ENCODE measurements at regions not wholly inside any gene's neighbourhood (a gene's known extent, or its start where the extent isn't known, plus 50 kb on each side); places are given as distances from the start of the nearest gene placed in this dataset.

DNA sequence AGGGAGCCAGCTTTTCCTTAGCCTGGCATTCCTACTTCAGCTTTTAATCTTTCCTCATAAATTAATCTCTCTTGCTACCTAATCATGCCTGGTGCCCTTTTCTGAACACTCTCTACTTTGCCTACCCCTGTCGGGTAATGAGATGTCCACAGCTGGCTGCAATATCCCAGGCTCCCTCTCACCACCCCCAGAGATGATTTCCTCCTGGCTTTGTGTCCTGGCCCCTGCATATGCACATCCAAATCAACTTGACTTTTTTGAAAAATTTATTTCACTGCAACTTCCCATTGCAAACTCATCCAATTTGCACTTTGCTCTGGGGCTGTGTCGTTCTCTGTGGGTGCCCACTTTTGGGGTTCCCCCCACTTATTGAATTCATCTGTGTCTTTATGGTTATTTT lies 218.1 kb upstream of the SKOR2 start:
- intact Hi-C loops (cut with DNase I), result no loop called here
- no peak overlapping the region for H3K4me3 ChIP-seq
- FAIRE-seq, result no peak
- H3K4me1 ChIP-seq, result no peaks in the 10 kb centered on the region
- no peaks in the 10 kb centered on the region for H3K36me3 ChIP-seq
- no peaks in the 10 kb centered on the region for H3K27me3 ChIP-seq
- no peak for DNase-seq
- H3K27ac ChIP-seq, result no peak overlapping the region
- WGBS, 2 donors, result 32 to 45% methylated on average over 2 of the region's 2 CpGs
- no peak for ATAC-seq
- TF ChIP-seq CTCF (IDR thresholded peaks at IDR 0.05), result no peak
- no peaks in the 10 kb centered on the region for H3K9me3 ChIP-seq

DNA sequence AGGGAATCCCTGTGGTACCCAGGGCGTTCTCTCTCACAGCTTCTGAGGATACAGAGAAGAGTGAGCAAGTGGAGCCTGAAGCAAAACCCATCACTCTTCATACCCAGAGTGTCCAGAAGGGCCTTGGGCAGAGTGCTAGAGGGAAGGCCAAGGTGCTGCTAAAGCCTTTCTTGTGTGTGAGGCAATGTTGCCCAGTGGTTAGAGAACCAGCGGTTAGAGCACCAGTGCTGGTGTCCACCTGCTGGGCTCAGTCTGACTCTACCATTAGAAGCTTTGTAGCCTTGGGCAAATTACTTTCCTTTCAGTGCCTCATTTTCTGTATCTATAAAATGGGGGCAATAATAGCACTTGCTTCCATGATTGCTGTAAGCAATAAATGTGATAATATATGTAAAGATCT lies 210.5 kb upstream of the SKOR2 start:
- H3K27me3 ChIP-seq, result no peaks in the 10 kb centered on the region
- no peak overlapping the region for H3K4me3 ChIP-seq
- WGBS, 2 donors, result 89 to 93% methylated on average over 2 of the region's 2 CpGs
- no peak overlapping the region for H3K27ac ChIP-seq
- ATAC-seq, result no peak
- H3K9me3 ChIP-seq, result no peaks in the 10 kb centered on the region
- intact Hi-C loops (cut with DNase I), result no loop called here
- no peaks in the 10 kb centered on the region for H3K36me3 ChIP-seq
- H3K4me1 ChIP-seq, result no peaks in the 10 kb centered on the region
- FAIRE-seq, result no peak
- DNase-seq, result no peak
- no peak for TF ChIP-seq CTCF (IDR thresholded peaks at IDR 0.05)

- no peak for TF ChIP-seq CTCF (IDR thresholded peaks at IDR 0.05)
- intact Hi-C loops (cut with DNase I), result no loop called here
- Histone ChIP-seq H3K4me3 (no peak overlapping the region), H3K4me1 (no peaks in the 10 kb centered on the region), H3K9me3 (no peaks in the 10 kb centered on the region), H3K27me3 (no peaks in the 10 kb centered on the region), H3K27ac (no peak overlapping the region), H3K36me3 (no peaks in the 10 kb centered on the region)
- FAIRE-seq, result no peak
- 67 to 82% methylated on average over 6 of the region's 6 CpGs for WGBS, 2 donors
- no peak for ATAC-seq
- no peak for DNase-seq
Measured at GRCh38 chr18:47461406-47461948, 210.0 kb upstream of the SKOR2 start.

GRCh38 chr18:47458483-47458882 lies 207.0 kb upstream of the SKOR2 start:
- H3K4me1 ChIP-seq, result no peaks in the 10 kb centered on the region
- intact Hi-C loops (cut with DNase I), result no loop called here
- TF ChIP-seq CTCF (IDR thresholded peaks at IDR 0.05), result no peak
- no peak overlapping the region for H3K27ac ChIP-seq
- H3K4me3 ChIP-seq, result no peak overlapping the region
- ATAC-seq (no peak), FAIRE-seq (no peak), DNase-seq (no peak)
- H3K36me3 ChIP-seq, result no peaks in the 10 kb centered on the region
- H3K9me3 ChIP-seq, result no peaks in the 10 kb centered on the region
- no peaks in the 10 kb centered on the region for H3K27me3 ChIP-seq

- no peak overlapping the region for H3K4me3 ChIP-seq
- H3K4me1 ChIP-seq, result no peaks in the 10 kb centered on the region
- WGBS, 2 donors, result 34 to 37% methylated on average over 1 of the region's 1 CpG
- H3K36me3 ChIP-seq, result no peaks in the 10 kb centered on the region
- H3K27ac ChIP-seq, result no peak overlapping the region
- intact Hi-C loops (cut with DNase I), result no loop called here
- no peak for TF ChIP-seq CTCF (IDR thresholded peaks at IDR 0.05)
- no peaks in the 10 kb centered on the region for H3K9me3 ChIP-seq
- ATAC-seq, result no peak
- H3K27me3 ChIP-seq, result no peaks in the 10 kb centered on the region
- no peak for FAIRE-seq
- DNase-seq, result no peak
Measured at GRCh38 chr18:47457614-47458013, 206.2 kb upstream of the SKOR2 start.
